SH-SY5Y (cell line): ENCODE measurements at regions not wholly inside any gene's neighbourhood (a gene's known extent, or its start where the extent isn't known, plus 50 kb on each side); places are given as distances from the start of the nearest gene placed in this dataset.

Source experiments
- GATA2 ChIP-seq: IDR thresholded peaks from 2 replicates; pipeline ENCODE4 v1.6.1; 2011; ENCODE audit warnings: mild to moderate bottlenecking, low read depth, low read length
- GATA3 ChIP-seq: IDR thresholded peaks from 2 replicates; pipeline ENCODE4 v1.6.1; 2011; ENCODE audit warnings: low read depth, mild to moderate bottlenecking, low read length, moderate library complexity

- no peak for TF ChIP-seq GATA3
- no peak for TF ChIP-seq GATA2
Observed at GRCh38 chr13:73657821-73658540, 476.2 kb downstream of the KLF12 start.

- TF ChIP-seq GATA3 (no peak), GATA2 (no peak)
Observed at GRCh38 chr13:73656863-73657262, 477.3 kb downstream of the KLF12 start.

GRCh38 chr13:73653688-73654087 lies 480.5 kb downstream of the KLF12 start:
- TF ChIP-seq GATA2 (no peak), GATA3 (no peak)

- no peak for TF ChIP-seq GATA2
- TF ChIP-seq GATA3 = no peak
Observed at GRCh38 chr13:73647417-73647816, 486.8 kb downstream of the KLF12 start.

GRCh38 chr13:73635166-73635787 lies 498.9 kb downstream of the KLF12 start:
- TF ChIP-seq GATA3 (no peak), GATA2 (no peak)

GRCh38 chr13:73633817-73634460 lies 500.3 kb downstream of the KLF12 start:
- no peak for TF ChIP-seq GATA2
- no peak for TF ChIP-seq GATA3

GRCh38 chr13:73631411-73631810 lies 502.8 kb downstream of the KLF12 start:
- TF ChIP-seq GATA2 = no peak
- no peak for TF ChIP-seq GATA3

- TF ChIP-seq GATA3 (no peak), GATA2 (no peak)
Observed at GRCh38 chr13:73625562-73626339, 508.5 kb downstream of the KLF12 start.

- no peak for TF ChIP-seq GATA3
- no peak for TF ChIP-seq GATA2
Observed at GRCh38 chr13:73623281-73623680, 510.9 kb downstream of the KLF12 start.

- no peak for TF ChIP-seq GATA2
- no peak for TF ChIP-seq GATA3
Observed at GRCh38 chr13:73622381-73622780, 511.8 kb downstream of the KLF12 start.

- TF ChIP-seq GATA2 = no peak
- TF ChIP-seq GATA3 = no peak
Observed at GRCh38 chr13:73618275-73618865, 515.8 kb downstream of the KLF12 start.

- TF ChIP-seq GATA3 (no peak), GATA2 (no peak)
Observed at GRCh38 chr13:73616861-73617260, 517.3 kb downstream of the KLF12 start.

GRCh38 chr13:73610799-73611592 lies 523.2 kb downstream of the KLF12 start:
- TF ChIP-seq GATA3 (no peak), GATA2 (no peak)
